GM12878 (cell line): ENCODE measurements at regions not wholly inside any gene's neighbourhood (a gene's known extent, or its start where the extent isn't known, plus 50 kb on each side); places are given as distances from the start of the nearest gene placed in this dataset.

Source experiments
- ATAC-seq: fragments of 200-7000 bp; cut with Tn5 transposase; 3 replicates; pipeline ENCODE4 v1.9.1; 2020; ENCODE audit warnings: mild to moderate bottlenecking, moderate library complexity
- BruUV-seq: library from RNA; stranded (reverse); fragments of 400-500 nt; replicated peaks from 2 replicates; lab custom pipeline; 2021; lab: Mats Ljungman, UMichigan
- CTCF ChIA-PET: fragments of 300-600 bp; sonication (Branson Sonifier 250); formaldehyde crosslinking; extraction: SDS; loops from one replicate; lab custom pipeline; 2021; ENCODE audit warnings: inconsistent platforms; lab: Yijun Ruan, JAX
- POLR2A ChIA-PET: fragments of 350-600 bp; formaldehyde crosslinking; extraction: SDS; loops from one replicate; lab custom pipeline; 2021; ENCODE audit warnings: inconsistent platforms; lab: Charles Lee
- RAD21 ChIA-PET: fragments of 300-600 bp; sonication (Branson Sonifier 250); formaldehyde crosslinking; loops from one replicate; lab custom pipeline; 2023; ENCODE audit warnings: antibody characterized with exemption; ENCODE audit not compliant: unreplicated experiment; lab: Charles Lee
- SMC1A ChIA-PET: fragments of 300-600 bp; sonication (Branson Sonifier 250); formaldehyde crosslinking; loops from one replicate; lab custom pipeline; 2023; ENCODE audit not compliant: unreplicated experiment, uncharacterized antibody; lab: Charles Lee
- DNase-seq: peaks from one replicate; pipeline ENCODE4 v3.0.0-alpha.2; 2011; ENCODE audit warnings: low read depth, low spot score
- FAIRE-seq: peaks from 3 replicates; lab custom pipeline; 2011; peaks lifted over from hg19 to GRCh38; lab: Jason Lieb, UNC
- H2AFZ ChIP-seq: 2 replicates; pipeline ENCODE4 v1.6.0; 2011; ENCODE audit warnings: low read depth, low read length, control low read depth; ENCODE audit not compliant: control insufficient read depth
- H3K27ac ChIP-seq: 2 replicates; pipeline ENCODE4 v1.5.1; 2011; ENCODE audit warnings: control low read depth; ENCODE audit not compliant: control insufficient read depth, insufficient read depth
- H3K27me3 ChIP-seq, 2 experiments: replicated peaks in 1 of 2; 2 replicates each; pipeline versions ENCODE4 v1.6.0 to v1.6.1; 2011; ENCODE audit warnings: low read length in 1 of 2; ENCODE audit not compliant: control insufficient read depth in 2 of 2, insufficient read depth in 2 of 2
- H3K36me3 ChIP-seq, 2 experiments: 2 replicates each; pipeline ENCODE4 v1.5.1; 2011; ENCODE audit warnings: low read length in 1 of 2; ENCODE audit not compliant: control insufficient read depth in 2 of 2, insufficient read depth in 2 of 2
- H3K4me1 ChIP-seq: 2 replicates; pipeline ENCODE4 v1.6.1; 2011; ENCODE audit warnings: mild to moderate bottlenecking, low read length, moderate library complexity, mixed read lengths; ENCODE audit not compliant: control insufficient read depth, insufficient read depth
- H3K4me2 ChIP-seq: 2 replicates; pipeline ENCODE4 v1.6.0; 2011; ENCODE audit warnings: control low read depth; ENCODE audit not compliant: control insufficient read depth, insufficient read depth
- H3K4me3 ChIP-seq: fragments of 200-600 bp; sonication (generic); 2 replicates; pipeline ENCODE4 v1.5.1; 2016
- H3K79me2 ChIP-seq: 2 replicates; pipeline ENCODE4 v1.6.0; 2011; ENCODE audit warnings: low read length; ENCODE audit not compliant: control insufficient read depth, insufficient read depth
- H3K9ac ChIP-seq: 2 replicates; pipeline ENCODE4 v1.8.0; 2011; ENCODE audit warnings: low read length, control low read depth, mixed read lengths; ENCODE audit not compliant: control insufficient read depth, insufficient read depth
- H3K9me3 ChIP-seq: replicated peaks from 3 replicates; pipeline ENCODE4 v1.5.1; 2011; ENCODE audit warnings: mild to moderate bottlenecking, low read length; ENCODE audit not compliant: control insufficient read depth, insufficient read depth
- H4K20me1 ChIP-seq: 2 replicates; pipeline ENCODE4 v1.6.0; 2011; ENCODE audit not compliant: control insufficient read depth, insufficient read depth
- POU2F2 ChIP-seq: IDR thresholded peaks from 3 replicates; pipeline ENCODE4 v1.6.1; 2011; ENCODE audit warnings: low read depth, mild to moderate bottlenecking, low read length, borderline replicate concordance
- WGBS: methylation state at CpG from one replicate; pipeline ENCODE4 v1.1.6; 2016; ENCODE audit warnings: low lambda C conversion rate; ENCODE audit not compliant: insufficient replicate concordance, insufficient coverage; ENCODE audit errors: missing lambda C conversion rate; 5-methylcytosine and 5-hydroxymethylcytosine counted together
- in situ Hi-C: fragments of 300-500 bp; cut with MboI; formaldehyde crosslinking; loops from 9 replicates; pipeline ENCODE4 v1.14.3; 2018; ENCODE audit warnings: mixed read lengths
- intact Hi-C: fragments of 100-400 bp; cut with micrococcal nuclease; formaldehyde crosslinking; loops from one replicate; pipeline ENCODE4 v1.14.2; 2022; ENCODE audit not compliant: unreplicated experiment
- TF ChIP-seq, protein P1 (sequence below): fragments of 450-650 bp; IDR thresholded peaks from 2 replicates; pipeline ENCODE4 v1.6.1; 2014; ENCODE audit warnings: mild to moderate bottlenecking

GRCh38 chr18:11516751-11517503 is 92.5 kb upstream of the SLC35G4 start:
- FAIRE-seq: no peak
- WGBS: 54% methylated on average over 14 of the region's 14 CpGs
- Histone ChIP-seq H3K4me1 (peaks cover 10% of the 10 kb centered on the region), H3K4me2 (no peak overlapping the region), H3K36me3 (no peaks in the 10 kb centered on the region), H3K79me2 (no peaks in the 10 kb centered on the region), H3K4me3 (no peak overlapping the region), H3K27me3 (no peaks in the 10 kb centered on the region), H4K20me1 (0 out of 2 replicates have a peak, but pooled peaks cover 2% of the 10 kb centered on the region), H3K9me3 (no peaks in the 10 kb centered on the region), H2AFZ (no peak overlapping the region), H3K27ac (no peak overlapping the region), H3K9ac (no peak overlapping the region)
- ChIA-PET CTCF (interaction anchor here (0.6 to 5.2 kb wide), 3 partner anchors 196 to 1546 kb away, joined by 3 to 65 read pairs (median 5); no protein-coding TSS in a partner anchor), SMC1A (interaction anchor here (1.1 kb wide), 1 partner anchor 206 kb away, joined by 3 read pairs; no protein-coding TSS in a partner anchor), RAD21 (no interaction called here), POLR2A (no interaction called here)
- in situ Hi-C loops: loop anchor here (10.0 kb wide), 1 partner anchor 732 kb away; no protein-coding TSS in a partner anchor
- intact Hi-C loops: loop anchor here (10.0 kb wide), 1 partner anchor 352 kb away; no protein-coding TSS in a partner anchor
- no peak for DNase-seq
- TF ChIP-seq, protein P1, sequence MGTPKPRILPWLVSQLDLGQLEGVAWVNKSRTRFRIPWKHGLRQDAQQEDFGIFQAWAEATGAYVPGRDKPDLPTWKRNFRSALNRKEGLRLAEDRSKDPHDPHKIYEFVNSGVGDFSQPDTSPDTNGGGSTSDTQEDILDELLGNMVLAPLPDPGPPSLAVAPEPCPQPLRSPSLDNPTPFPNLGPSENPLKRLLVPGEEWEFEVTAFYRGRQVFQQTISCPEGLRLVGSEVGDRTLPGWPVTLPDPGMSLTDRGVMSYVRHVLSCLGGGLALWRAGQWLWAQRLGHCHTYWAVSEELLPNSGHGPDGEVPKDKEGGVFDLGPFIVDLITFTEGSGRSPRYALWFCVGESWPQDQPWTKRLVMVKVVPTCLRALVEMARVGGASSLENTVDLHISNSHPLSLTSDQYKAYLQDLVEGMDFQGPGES: no peak
- BruUV-seq: no TSS peak
- ATAC-seq: no peak

- DNase-seq (no peak), FAIRE-seq (no peak), ATAC-seq (no peak)
- in situ Hi-C loops (loop anchor here (10.0 kb wide), 1 partner anchor 729 kb away; no protein-coding TSS in a partner anchor), intact Hi-C loops (loop anchor here (10.0 kb wide), 1 partner anchor 349 kb away; no protein-coding TSS in a partner anchor)
- 85% methylated on average over 1 of the region's 1 CpG for WGBS
- Histone ChIP-seq H3K9ac (no peak overlapping the region), H3K9me3 (no peaks in the 10 kb centered on the region), H4K20me1 (0 out of 2 replicates have a peak, but pooled peaks cover 2% of the 10 kb centered on the region), H3K36me3 (no peaks in the 10 kb centered on the region), H2AFZ (no peak overlapping the region), H3K4me1 (peaks cover 16% of the 10 kb centered on the region), H3K79me2 (no peaks in the 10 kb centered on the region), H3K4me2 (no peak overlapping the region), H3K27ac (no peak overlapping the region), H3K4me3 (no peak overlapping the region), H3K27me3 (no peaks in the 10 kb centered on the region)
- ChIA-PET RAD21 (no interaction called here), POLR2A (no interaction called here), CTCF (interaction anchor here (1.5 kb wide), 1 partner anchor 204 kb away, joined by 4 read pairs; no protein-coding TSS in a partner anchor), SMC1A (interaction anchor here (1.0 kb wide), 1 partner anchor 10 kb away, joined by 3 read pairs; no protein-coding TSS in a partner anchor)
- TF ChIP-seq POU2F2: no peak
- BruUV-seq: no TSS peak
These were observed 95.1 kb upstream of the SLC35G4 start for GRCh38 chr18:11514267-11514666.
